H1 (cell line): ENCODE measurements at regions not wholly inside any gene's neighbourhood (a gene's known extent, or its start where the extent isn't known, plus 50 kb on each side); places are given as distances from the start of the nearest gene placed in this dataset.

Source experiments
- EZH2 ChIP-seq: fragments of 200-600 bp; sonication (generic); IDR thresholded peaks from 2 replicates; pipeline ENCODE4 v1.7.1; 2012; ENCODE audit warnings: low read depth, mild to moderate bottlenecking, moderate library complexity, low read length, inconsistent platforms; ENCODE audit not compliant: severe bottlenecking
- JUN ChIP-seq: IDR thresholded peaks from 2 replicates; pipeline ENCODE4 v1.6.1; 2011; ENCODE audit warnings: low read depth, mild to moderate bottlenecking, improper control_type of control experiment, low read length
- TBP ChIP-seq: IDR thresholded peaks from 2 replicates; pipeline ENCODE4 v1.6.1; 2011; ENCODE audit warnings: low read depth, low read length, improper control_type of control experiment

- TF ChIP-seq JUN (no peak), EZH2 (no peak), TBP (no peak)
These were observed 119.1 kb downstream of the FAM43A start (continued) for GRCh38 chr3:194804796-194805195.
